ENCODE measurements at regions not wholly inside any gene's neighbourhood (a gene's known extent, or its start where the extent isn't known, plus 50 kb on each side); places are given as distances from the start of the nearest gene placed in this dataset.
"Not testable (repeated sequence)": the region's sequence is repeated elsewhere in the genome, so short reads cannot be mapped to it uniquely, and the experiment has no call there.

DNA sequence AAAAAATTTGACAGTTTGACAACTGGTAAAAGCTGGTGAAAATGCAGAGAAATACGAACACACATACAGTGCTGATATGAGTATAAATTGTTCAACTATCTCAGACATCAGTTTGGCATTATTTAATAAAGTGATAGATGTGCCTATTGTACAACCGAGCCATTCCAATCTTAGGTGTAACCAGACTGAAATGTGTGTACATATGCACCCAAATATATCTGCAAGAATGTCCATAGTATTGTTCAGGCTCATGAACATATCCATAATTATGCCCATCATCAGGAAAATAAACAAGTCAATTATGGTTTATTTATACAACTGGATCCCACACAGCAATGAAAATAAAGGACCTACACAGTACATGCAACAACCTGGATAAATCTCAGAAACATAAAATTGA lies 188.9 kb upstream of the DDX53 start:
- no peak for ATAC-seq

- ATAC-seq, result no peak
These were observed 181.7 kb upstream of the DDX53 start for GRCh38 chrX:22818061-22818460.

- no peak for ATAC-seq
These were observed 144.1 kb upstream of the DDX53 start for GRCh38 chrX:22855693-22856092.

GRCh38 chrX:22859642-22860041 lies 140.1 kb upstream of the DDX53 start:
- no peak for ATAC-seq

- ATAC-seq, result not testable (repeated sequence)
These were observed 133.0 kb upstream of the DDX53 start for GRCh38 chrX:22866801-22867200.

DNA sequence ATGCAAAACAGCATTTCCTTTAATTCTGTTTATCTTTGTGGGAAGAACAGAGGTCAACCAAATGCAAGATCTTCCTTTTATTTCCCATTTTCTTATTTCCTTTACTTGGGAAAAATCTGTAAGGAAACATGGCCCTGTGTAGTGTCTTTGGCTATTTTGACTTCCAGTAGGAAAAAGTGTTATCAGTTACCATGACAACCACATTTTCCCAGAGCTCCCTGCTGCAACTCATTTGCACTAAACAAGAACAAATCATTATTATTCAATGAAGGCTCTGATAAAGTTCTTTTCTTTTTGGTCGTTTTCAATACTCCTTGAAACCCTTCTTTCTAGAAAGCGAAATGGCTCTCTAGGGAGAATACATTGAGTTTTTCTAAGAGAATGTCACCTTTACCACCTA lies 117.2 kb upstream of the DDX53 start:
- no peak for ATAC-seq

DNA sequence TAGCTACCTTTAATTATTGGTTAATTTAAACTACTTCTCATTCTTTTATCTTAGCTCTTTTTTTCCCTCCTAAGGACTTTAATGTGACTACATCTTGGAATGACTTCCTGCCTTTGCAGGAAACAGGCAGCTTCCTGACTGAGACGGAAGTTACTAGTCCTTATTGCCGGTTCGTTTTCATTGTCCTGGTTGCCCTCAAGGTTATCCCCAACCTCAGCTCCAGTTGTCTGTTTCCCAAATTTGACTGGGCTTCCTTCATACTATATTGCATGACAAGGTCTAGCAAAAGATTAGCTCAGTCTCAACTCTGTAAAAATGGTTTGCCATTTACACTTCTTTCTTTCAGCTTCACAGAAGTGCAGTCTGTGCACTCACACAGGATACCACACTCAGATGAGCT lies 109.9 kb upstream of the DDX53 start:
- ATAC-seq, result no peak

DNA sequence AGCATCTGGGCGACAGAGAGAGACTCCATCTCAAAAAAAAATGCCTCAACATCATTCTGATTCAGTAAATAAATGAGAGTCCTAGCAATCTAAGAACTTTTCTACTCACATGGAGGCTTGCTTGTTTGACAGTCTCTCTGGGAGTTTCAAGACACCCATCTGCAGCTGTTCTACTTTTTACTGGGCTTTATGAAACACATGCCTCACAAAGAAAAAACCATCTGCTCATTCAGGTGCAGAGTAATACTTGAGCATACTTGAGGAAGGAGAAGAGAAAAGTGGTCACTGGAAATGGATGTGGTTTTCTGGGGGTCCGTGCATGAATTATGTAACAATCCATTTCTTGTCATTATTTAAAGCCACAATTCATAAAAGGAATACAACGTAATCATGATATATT lies 87.1 kb upstream of the DDX53 start:
- ATAC-seq, result no peak

- no peak for ATAC-seq
These were observed 76.8 kb upstream of the DDX53 start for GRCh38 chrX:22922961-22923360.

- ATAC-seq, result no peak
These were observed 65.1 kb upstream of the DDX53 start for GRCh38 chrX:22934640-22935039.

- ATAC-seq, result no peak
These were observed 54.8 kb upstream of the DDX53 start for GRCh38 chrX:22944945-22945344.

Measured in esophagus mucosa (tissue), 1 donor.